Thymus (tissue), 11 donors: ENCODE measurements at regions not wholly inside any gene's neighbourhood (a gene's known extent, or its start where the extent isn't known, plus 50 kb on each side); places are given as distances from the start of the nearest gene placed in this dataset.

ENCODE experiments used
- DNase-seq, 9 donors: peaks; one replicate each; pipeline ENCODE4 v3.0.0-alpha.2; 2013; ENCODE audit warnings: low spot score in 9 of 9, low read depth in 6 of 9, missing footprints in 1 of 9
- H3K27ac ChIP-seq, 2 donors: one replicate each; pipeline ENCODE4 v1.5.1; 2013; ENCODE audit warnings: control low read depth in 1 of 2, low read depth in 1 of 2, low read length in 1 of 2, mild to moderate bottlenecking in 1 of 2, moderate library complexity in 1 of 2
- H3K27me3 ChIP-seq, 2 donors: one replicate each; pipeline ENCODE4 v1.5.1; 2013; ENCODE audit warnings: low read length in 1 of 2; ENCODE audit not compliant: control insufficient read depth in 2 of 2, insufficient read depth in 1 of 2
- H3K36me3 ChIP-seq, 2 donors: one replicate each; pipeline ENCODE4 v1.5.1; 2013; ENCODE audit warnings: low read length in 1 of 2, mild to moderate bottlenecking in 1 of 2, moderate library complexity in 1 of 2; ENCODE audit not compliant: control insufficient read depth in 2 of 2, insufficient read depth in 2 of 2
- H3K4me1 ChIP-seq, 2 donors: one replicate each; pipeline ENCODE4 v1.5.1; 2013; ENCODE audit warnings: low read length in 2 of 2; ENCODE audit not compliant: control insufficient read depth in 2 of 2, insufficient read depth in 2 of 2
- H3K4me3 ChIP-seq, 2 donors: one replicate each; pipeline ENCODE4 v1.5.1; 2013; ENCODE audit warnings: low read length in 2 of 2, control low read depth in 1 of 2, mild to moderate bottlenecking in 1 of 2
- H3K9me3 ChIP-seq, 2 donors: one replicate each; pipeline ENCODE4 v1.5.1; 2013; ENCODE audit warnings: low read length in 1 of 2, mild to moderate bottlenecking in 1 of 2; ENCODE audit not compliant: control insufficient read depth in 2 of 2, insufficient read depth in 1 of 2
- WGBS: extraction: QIAGEN DNeasy Blood & Tissue Kit; methylation state at CpG from one replicate; pipeline ENCODE4 v1.1.7; 2013; 5-methylcytosine and 5-hydroxymethylcytosine counted together
- donor health status: healthy.

- WGBS, result 93% methylated on average over 5 of the region's 5 CpGs
- peaks cover 0 to 2% of the 10 kb centered on the region in 2 donors for H3K4me1 ChIP-seq
- H3K36me3 ChIP-seq, result no peaks in the 10 kb centered on the region
- no peak overlapping the region for H3K27ac ChIP-seq
- no peaks in the 10 kb centered on the region for H3K27me3 ChIP-seq
- H3K4me3 ChIP-seq, result no peak overlapping the region
- no peak for DNase-seq
- H3K9me3 ChIP-seq, result no peaks in the 10 kb centered on the region
Measured at GRCh38 chr13:40432018-40432978, 234.1 kb downstream of the FOXO1 start.

GRCh38 chr13:40433001-40433400 lies 233.4 kb downstream of the FOXO1 start:
- no peak for DNase-seq
- no peak overlapping the region for H3K27ac ChIP-seq
- no peaks in the 10 kb centered on the region for H3K9me3 ChIP-seq
- WGBS, result 81% methylated on average over 6 of the region's 6 CpGs
- no peaks in the 10 kb centered on the region for H3K27me3 ChIP-seq
- peaks cover 0 to 2% of the 10 kb centered on the region in 2 donors for H3K4me1 ChIP-seq
- H3K36me3 ChIP-seq, result no peaks in the 10 kb centered on the region
- no peak overlapping the region for H3K4me3 ChIP-seq

GRCh38 chr13:40433577-40433976 lies 232.9 kb downstream of the FOXO1 start:
- Histone ChIP-seq H3K27me3 (no peaks in the 10 kb centered on the region), H3K36me3 (no peaks in the 10 kb centered on the region), H3K9me3 (no peaks in the 10 kb centered on the region), H3K27ac (no peak overlapping the region), H3K4me1 (peaks cover 0 to 5% of the 10 kb centered on the region in 2 donors), H3K4me3 (no peak overlapping the region)
- no peak for DNase-seq
- WGBS, result 53% methylated on average over 4 of the region's 4 CpGs

GRCh38 chr13:40434516-40435397 lies 231.7 kb downstream of the FOXO1 start:
- Histone ChIP-seq H3K9me3 (no peaks in the 10 kb centered on the region), H3K4me1 (peaks cover 0 to 6% of the 10 kb centered on the region in 2 donors), H3K27me3 (no peaks in the 10 kb centered on the region), H3K4me3 (no peak overlapping the region), H3K27ac (no peak overlapping the region), H3K36me3 (no peaks in the 10 kb centered on the region)
- no peak for DNase-seq
- 91% methylated on average over 4 of the region's 4 CpGs for WGBS

GRCh38 chr13:40438022-40438680 lies 228.3 kb downstream of the FOXO1 start:
- H3K4me1 ChIP-seq, result peaks cover 0 to 7% of the 10 kb centered on the region in 2 donors
- no peak overlapping the region for H3K4me3 ChIP-seq
- WGBS, result 85% methylated on average over 6 of the region's 6 CpGs
- no peak for DNase-seq
- H3K27ac ChIP-seq, result no peak overlapping the region
- no peaks in the 10 kb centered on the region for H3K36me3 ChIP-seq
- H3K9me3 ChIP-seq, result no peaks in the 10 kb centered on the region
- no peaks in the 10 kb centered on the region for H3K27me3 ChIP-seq

GRCh38 chr13:40438999-40439797 lies 227.2 kb downstream of the FOXO1 start:
- no peak for DNase-seq
- WGBS, result 71% methylated on average over 12 of the region's 12 CpGs
- H3K4me3 ChIP-seq, result no peak overlapping the region
- peaks cover 0 to 7% of the 10 kb centered on the region in 2 donors for H3K4me1 ChIP-seq
- no peaks in the 10 kb centered on the region for H3K36me3 ChIP-seq
- H3K27me3 ChIP-seq, result no peaks in the 10 kb centered on the region
- no peak overlapping the region for H3K27ac ChIP-seq
- H3K9me3 ChIP-seq, result no peaks in the 10 kb centered on the region

- Histone ChIP-seq H3K36me3 (no peaks in the 10 kb centered on the region), H3K4me1 (peaks cover 0 to 5% of the 10 kb centered on the region in 2 donors), H3K4me3 (no peak overlapping the region), H3K9me3 (no peaks in the 10 kb centered on the region), H3K27me3 (no peaks in the 10 kb centered on the region), H3K27ac (no peak overlapping the region)
- no peak for DNase-seq
Measured at GRCh38 chr13:40439928-40440327, 226.5 kb downstream of the FOXO1 start.

GRCh38 chr13:40440990-40441820 lies 225.2 kb downstream of the FOXO1 start:
- no peak overlapping the region for H3K27ac ChIP-seq
- DNase-seq, result no peak
- WGBS, result 91% methylated on average over 9 of the region's 9 CpGs

More at GRCh38 chr13:40440990-40441820, 225.2 kb downstream of the FOXO1 start:
- Histone ChIP-seq H3K27me3 (no peaks in the 10 kb centered on the region), H3K36me3 (no peaks in the 10 kb centered on the region), H3K4me1 (peaks cover 0 to 11% of the 10 kb centered on the region in 2 donors), H3K9me3 (no peaks in the 10 kb centered on the region), H3K4me3 (no peak overlapping the region)
